GM18517 (cell line): ENCODE measurements at regions not wholly inside any gene's neighbourhood (a gene's known extent, or its start where the extent isn't known, plus 50 kb on each side); places are given as distances from the start of the nearest gene placed in this dataset.
"Not testable (repeated sequence)": the region's sequence is repeated elsewhere in the genome, so short reads cannot be mapped to it uniquely, and the experiment has no call there.

Experiments used
- ATAC-seq: cut with Tn5 transposase; IDR thresholded peaks from one replicate; pipeline ENCODE4 v1.9.1; 2021; ENCODE audit warnings: mild to moderate bottlenecking, moderate library complexity; ENCODE audit not compliant: unreplicated experiment

DNA sequence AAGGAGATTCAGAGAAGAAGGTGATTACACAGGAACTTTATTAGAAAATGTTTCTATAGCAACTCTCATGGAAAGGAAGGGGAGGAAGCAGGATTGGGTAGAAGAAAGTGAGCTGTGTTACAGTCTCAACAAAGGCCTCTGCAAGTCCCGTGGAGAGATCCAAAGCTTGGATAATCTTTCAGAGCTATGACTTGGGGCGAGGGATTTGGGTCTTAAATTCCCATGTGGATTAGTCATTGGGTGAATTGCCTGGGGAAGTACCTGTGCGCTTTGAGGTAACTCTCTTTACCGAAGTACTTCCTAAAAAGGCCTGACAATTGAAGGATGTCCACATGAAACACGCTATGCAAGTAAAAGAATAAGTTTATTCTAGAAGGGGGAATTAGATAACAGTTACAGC is 133.8 kb upstream of the ANKRD50 start:
- ATAC-seq = no peak

DNA sequence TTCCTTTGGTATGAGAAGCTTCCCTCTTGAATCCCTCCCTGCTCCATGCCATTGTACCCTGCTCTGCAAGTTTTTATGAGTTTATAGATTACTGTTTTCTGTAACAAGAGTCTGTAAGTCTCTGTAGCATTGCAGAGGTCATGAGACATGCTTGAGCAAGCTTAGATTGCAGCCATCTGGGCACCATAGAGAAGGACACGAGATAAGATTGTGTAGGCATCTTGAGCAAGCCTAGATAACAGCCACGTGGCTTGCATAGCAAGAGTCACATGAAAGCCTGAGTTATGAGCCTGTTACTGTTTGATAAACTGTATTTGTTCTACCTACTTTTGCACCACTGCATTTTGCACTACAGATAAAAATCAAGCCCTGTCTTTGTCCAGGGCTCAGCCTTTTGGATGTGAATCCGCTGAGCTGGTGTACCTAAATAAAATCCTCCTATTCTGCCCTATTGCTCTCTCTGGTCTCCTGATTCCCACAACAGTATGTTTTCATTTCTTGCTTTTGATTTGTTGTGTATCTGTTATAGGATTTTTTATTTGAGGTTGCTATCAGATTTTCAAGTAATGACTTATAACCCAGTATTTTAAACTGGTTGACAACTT is 127.4 kb upstream of the ANKRD50 start:
- ATAC-seq = no peak

DNA sequence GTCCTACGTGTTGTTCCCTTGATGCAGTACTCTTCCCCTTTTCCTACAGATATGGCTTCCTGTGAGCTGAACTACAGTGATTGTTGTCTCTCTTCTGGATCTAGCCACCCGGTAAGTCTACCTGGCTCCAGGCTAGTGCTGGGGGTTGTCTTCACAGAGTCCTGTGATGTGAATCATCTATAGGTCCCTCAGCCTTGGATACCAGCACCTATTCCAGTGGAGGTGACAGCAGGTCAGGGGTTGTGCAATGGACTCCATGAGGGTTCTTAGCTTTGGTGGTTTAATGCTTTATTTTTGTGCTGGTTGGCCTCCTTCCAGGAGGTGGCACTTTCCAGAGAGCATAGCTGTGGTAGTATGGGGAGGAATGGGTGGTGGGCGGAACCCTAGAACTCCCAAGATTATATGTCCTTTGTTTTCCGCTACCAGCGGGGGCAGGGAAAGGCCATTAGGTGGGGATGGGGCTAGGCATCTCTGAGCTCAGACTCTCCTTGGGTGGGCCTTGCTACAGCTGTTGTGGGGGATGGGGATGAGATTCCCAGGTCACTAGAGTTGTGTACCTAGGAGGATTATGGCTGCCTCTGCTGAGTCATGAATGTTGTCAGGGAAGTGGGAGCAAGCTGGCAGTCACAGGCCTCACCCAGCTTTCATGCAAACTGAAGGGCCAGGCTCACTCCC is 121.4 kb upstream of the ANKRD50 start:
- no peak for ATAC-seq

DNA sequence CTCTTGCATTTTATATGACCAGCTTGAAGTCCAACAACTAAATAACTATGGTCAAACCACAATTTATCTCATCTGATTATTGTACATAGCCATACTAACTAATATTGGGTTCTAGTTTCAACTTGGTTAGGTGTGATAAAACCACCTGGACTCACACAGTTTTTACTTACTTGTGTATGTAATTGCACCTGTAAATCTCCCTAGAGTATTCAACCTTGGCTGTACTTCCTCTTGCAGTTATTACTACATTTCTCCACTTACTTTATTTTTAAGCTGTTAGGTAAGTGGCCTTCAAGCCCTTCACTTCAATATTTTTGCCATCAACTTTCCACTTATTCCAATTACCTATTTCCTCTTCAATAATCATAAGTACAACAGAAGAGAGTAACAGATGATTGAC is 115.8 kb upstream of the ANKRD50 start:
- no peak for ATAC-seq

DNA sequence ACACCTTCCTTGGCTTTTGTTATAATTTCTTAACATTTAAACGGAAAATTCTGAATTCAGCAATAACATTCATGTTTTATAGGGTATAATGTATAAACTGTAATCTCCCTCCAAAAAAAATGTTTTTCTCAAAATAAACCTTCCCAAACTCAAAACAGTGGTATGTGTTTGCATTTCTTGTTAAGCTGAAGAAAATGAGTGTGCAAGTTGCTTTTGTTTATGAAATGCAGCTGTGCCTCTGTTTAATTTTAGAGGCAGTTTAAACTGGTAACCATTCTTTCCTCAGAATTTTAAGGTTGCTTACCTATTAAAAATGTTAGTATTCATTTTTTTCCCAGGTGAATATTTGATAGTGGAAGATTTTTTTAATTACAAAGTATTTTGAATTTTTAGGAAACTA is 105.0 kb upstream of the ANKRD50 start:
- no peak for ATAC-seq

DNA sequence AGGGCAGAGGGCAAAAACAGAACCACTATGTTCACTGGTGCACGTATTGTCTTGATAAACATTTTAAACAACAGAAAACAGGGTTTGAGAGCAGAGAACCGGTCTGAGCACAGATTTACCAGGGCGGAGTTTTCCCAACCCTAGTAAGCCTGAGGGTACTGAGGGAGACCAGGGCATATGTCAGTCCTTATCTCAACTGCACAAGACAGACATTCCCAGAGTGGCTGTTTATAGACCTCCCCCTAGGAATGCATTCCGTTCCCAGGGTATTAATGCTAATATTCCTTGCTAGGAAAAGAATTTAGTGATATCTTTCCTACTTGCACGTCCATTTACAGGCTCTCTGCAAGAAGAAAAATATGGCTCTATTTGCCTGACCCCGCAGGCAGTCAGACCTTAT is 99.7 kb upstream of the ANKRD50 start:
- ATAC-seq = not testable (repeated sequence)

DNA sequence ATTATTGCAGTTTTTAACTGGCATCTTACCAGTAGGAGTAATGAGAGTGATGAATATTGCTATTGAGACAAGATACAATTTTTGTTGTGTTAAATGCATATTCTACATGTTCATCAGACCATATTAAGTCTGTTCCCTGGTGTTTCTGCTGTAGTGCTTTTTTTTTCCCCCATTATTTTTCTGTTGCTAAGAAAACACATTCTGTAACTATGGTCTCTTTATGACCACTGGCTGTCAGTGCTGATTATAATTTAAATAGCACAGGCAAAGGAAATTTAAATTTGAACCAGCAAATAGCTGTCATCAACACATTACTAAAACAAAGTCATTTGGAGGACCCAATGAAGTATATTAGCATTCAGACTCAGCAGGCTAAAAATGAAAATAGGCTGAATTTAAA is 98.3 kb upstream of the ANKRD50 start:
- ATAC-seq = no peak

DNA sequence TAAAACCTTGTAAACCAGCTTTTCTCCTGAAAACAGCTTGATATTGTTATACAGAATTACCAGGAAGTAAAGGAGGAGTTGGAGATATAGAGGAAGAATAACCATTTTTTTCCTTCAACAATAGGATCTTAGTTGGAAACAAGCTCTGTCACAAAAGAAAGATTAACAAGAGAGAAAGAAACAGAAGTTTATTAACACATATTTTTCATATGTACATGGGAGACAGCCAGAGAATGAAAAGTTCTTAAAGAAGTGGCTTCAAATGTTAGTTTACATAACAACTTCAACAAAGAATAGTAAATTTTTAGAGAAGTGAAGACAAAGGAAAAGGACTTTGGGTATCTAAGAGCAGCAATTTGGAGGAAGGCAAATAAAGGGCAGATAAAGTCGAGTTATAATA is 94.9 kb upstream of the ANKRD50 start:
- ATAC-seq = no peak

DNA sequence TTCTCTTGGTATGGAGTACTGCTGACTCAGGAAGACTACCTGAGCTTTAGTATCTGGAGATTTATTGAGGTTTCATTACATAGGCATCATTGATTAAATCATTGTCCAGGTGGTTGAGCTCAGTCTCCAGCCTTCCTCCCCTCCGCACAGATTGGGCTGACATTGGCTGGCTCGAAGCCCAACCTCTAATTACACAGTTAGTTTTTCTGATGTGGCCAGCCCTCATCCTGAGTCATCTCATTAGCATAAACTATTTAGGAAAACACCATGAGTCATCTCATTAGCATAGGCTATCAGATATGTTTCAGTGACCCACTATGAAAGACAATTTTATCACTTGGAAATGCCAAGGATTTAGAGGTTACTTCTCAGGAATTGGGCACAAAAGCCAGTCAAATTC is 93.9 kb upstream of the ANKRD50 start:
- no peak for ATAC-seq

DNA sequence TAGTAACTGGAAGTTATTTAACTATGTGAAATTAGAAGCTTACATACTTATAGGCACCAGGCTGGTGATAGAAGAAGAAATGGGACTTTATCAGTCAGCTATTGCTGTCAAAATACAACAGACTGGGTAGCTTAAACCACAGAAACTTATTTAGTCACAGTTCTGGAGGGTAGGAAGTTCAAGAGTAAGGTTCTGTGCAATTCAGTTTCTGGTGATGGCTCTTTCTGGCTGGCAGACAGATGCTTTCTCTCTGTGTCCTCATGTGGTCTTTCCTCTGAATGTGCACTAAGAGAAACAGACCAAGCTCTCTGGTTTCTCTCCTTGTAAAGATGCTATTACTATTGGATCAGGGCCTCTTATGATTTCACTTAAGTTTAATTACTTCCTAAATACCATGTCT is 92.1 kb upstream of the ANKRD50 start:
- peak; percentile 92 for ATAC-seq

DNA sequence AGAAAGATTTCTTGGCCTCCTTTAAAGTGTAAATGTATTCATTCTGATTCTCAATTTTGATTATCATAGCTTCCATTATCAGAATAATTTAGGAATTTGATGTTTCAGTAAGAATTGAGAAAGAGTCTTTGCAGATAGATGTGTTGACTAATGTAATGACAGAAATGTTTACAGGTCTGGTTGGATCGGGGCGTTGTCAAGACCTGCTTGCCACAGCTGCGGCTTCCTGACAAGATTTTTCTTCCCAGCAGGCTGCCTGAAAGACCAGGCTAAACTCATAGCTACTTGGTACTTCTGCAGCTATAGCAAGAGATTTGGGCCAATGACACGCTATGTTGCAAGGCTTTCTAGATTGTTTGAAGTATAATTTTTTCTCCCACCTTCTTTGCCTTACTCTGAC is 91.5 kb upstream of the ANKRD50 start:
- no peak for ATAC-seq

DNA sequence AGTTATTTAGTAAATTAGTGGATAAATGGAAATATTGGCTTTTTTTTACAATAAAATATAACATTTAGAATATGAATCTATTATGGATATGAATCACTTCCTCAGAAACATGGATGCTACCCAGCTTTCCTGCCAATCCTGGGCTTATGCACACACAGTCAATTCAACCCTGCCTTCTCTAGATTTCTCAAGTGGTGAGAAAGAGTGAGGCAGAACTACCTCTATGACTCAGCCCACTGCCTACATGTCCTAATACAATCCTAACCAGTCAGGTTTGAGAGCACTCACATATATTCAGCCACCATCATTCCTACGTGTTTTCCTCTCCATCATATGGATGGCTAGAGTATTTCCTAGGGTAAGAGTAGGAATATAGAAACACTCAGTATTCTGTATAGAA is 91.1 kb upstream of the ANKRD50 start:
- peak; percentile 59 for ATAC-seq

DNA sequence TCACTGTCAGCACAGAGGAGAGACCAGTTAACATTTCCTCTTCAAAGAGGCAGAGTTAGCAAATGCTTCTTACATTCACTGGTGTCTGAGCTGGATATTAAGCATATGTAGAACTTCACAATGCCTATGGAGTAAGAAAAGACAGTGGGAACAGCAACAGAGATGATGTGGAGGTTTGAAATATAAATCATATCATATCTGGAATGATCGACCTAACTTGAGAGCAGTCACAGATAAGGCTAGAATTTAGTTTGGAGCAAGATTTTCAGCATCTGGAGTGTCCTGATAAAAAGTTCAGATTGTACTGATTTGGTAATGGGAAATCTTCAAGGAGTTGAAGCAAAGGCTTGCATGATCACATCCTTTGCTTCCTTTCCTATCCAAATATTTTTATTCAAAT is 90.5 kb upstream of the ANKRD50 start:
- ATAC-seq = no peak

DNA sequence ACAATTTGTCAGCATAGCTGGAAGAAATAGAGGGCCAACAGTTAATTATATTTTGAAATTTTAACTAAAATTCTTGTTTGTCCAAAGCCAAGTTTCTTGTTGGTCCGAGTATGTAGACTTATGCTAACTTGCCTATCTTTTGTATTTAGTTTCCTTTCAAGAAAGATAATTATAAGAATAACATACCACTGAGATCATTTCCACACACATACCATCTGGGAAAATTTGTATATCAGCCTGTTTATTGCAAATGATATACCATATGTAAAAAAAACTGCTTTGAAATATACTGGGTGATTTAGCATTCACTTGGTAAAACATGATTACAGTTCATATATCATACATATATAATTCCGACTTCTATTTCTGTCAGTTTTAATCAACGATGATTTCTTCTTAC is 84.7 kb upstream of the ANKRD50 start:
- ATAC-seq = no peak

DNA sequence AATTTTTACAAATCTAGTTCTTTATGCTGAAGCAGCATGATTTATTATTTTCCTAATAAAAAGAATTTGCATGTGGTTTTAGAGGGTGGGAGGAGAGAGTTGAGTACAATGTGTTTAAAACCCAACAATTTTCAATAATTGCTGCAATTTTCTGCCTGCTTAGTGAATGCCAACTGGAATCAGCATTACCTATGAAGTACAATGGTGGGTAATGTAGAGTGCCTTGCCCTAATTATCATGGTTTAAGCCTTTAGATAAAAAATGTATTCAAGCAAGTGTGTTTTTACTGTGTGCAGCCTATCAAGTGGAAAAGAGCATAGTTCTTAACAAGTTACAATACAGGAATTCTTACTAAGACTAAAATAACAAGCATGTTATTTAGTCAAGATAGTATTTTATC is 77.9 kb upstream of the ANKRD50 start:
- ATAC-seq = no peak

DNA sequence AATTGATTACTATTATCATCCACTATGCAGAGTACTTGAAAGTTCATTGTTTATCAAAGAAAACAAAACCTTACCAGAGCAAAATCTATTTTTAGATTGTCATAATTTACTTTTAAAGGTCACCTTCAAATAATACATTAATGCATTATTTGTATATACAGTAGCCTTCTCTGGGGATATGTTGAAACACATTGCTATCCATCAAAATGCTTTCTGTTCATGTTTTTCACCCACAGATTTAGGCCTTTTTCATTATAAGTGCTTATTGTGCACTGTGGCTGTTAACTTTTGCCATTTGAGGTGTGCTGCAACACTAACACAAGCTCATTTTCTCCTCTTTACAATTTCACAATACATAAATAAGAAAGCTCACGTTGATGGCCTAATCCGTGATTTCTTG is 74.1 kb upstream of the ANKRD50 start:
- ATAC-seq = no peak

DNA sequence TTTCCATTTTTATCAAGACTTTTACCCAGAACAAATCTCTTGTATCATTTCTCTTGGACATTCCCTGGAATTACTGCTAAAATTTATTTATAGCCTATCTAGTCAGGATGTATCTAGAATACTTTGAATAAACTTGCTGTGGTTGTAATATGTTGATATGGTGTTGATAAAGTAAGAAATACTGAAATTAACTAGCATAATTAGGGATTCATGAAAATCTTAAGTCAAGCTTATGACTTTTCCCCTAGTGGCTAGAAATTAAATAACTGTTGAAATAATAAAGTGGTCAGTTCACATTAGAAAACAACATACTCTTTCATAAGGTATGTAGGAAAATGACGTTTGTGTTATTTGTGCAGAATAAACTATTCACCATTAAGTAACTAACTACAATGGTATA is 73.1 kb upstream of the ANKRD50 start:
- no peak for ATAC-seq

DNA sequence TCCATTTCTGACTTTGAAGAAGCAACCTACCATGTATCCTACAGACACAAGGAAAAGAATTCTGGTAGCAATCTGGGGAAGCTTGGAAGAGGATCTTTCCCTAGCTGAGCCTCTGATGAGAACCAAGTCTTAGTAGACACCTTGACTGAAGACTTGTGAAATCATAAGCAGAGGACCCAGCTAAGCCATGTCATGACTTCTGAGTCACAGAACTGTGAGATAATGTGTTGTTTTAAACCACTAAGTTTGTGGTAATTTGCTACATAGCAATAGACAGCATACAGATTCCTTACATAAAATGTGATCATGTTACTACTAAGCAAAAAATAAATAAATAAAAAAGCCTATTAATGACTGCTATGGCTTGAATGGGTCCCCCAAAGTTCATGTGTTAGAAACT is 71.3 kb upstream of the ANKRD50 start:
- no peak for ATAC-seq

DNA sequence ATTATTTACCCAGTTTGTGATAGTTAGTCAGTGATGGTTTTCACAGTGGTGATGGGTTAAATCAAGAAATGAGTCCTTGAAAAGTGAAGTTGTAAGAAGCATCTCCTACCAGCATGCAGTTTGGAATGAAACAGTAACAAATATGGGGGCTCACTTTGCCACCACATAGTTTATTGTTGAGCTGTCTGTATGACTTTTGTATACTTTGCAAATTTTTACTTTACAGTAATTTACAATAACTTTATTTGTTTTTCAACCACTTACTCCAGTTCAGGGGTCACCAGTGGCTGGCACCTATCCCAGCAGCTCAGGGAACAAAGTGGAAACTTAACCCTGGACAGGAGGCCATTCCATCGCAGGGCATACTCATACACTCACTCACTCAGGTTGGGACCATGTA is 64.5 kb upstream of the ANKRD50 start:
- ATAC-seq = no peak

DNA sequence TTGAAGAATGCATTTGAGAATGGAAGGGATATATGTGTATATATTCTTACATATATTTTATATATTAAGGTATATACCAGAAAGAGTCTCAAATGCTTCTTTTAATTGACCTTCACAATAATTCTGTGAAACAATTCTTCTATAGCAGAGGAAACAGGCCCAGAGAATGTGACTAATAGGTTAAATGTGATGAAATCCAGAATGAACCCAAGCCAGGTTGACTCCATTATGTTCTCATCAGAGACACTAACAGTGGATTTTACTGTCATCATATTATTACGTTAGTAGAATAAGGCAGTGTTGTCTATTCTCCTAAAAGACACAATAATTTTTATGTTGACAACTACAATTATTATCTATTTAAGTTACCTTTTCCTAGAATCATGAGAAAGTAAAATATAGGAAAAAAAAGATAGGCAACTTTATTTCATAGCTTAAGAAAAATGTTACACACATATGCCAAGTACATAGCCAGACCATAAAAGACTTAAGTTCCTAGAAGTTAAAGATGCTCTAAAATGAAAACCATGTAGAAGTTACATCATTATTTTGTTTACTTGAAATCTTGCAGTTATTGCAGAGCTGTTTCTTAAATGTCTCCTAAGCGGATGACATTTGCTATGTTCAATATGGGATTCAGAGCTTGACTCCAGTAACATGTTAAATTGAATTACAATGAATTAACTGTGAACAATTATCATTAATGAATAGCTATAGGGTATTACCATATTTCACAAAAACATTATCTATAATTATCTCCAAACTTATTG is 56.2 kb upstream of the ANKRD50 start:
- no peak for ATAC-seq

DNA sequence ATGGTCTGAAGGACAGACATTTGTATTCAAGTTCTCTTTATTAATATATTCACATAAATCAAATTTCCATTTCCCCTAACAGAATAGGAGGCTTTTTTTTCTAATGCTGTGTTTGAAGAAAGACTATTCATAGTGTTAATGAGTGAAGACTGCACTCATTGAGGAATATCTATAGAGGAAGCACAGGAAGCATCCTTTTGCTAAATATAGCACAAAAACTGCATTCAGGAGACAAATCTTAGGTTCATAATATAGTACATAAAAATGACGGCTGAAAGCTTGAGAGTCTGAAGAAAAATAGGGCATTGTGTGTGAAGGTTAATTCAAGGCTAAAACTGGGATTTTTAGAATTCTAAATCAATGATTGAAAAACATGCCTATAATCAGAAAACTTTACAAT is 50.4 kb upstream of the ANKRD50 start:
- no peak for ATAC-seq
